ENCODE measurements at regions not wholly inside any gene's neighbourhood (a gene's known extent, or its start where the extent isn't known, plus 50 kb on each side); places are given as distances from the start of the nearest gene placed in this dataset.

GRCh38 chr4:187258651-187259401 is 535.2 kb upstream of the FAT1 start:
- no peak for DNase-seq (ENCODE audit: low spot score)

GRCh38 chr4:187268940-187269339 is 545.3 kb upstream of the FAT1 start:
- H3K27ac ChIP-seq: no peak overlapping the region
- CTCF ChIA-PET: no interaction called here
- peak; percentile 11 for DNase-seq (ENCODE audit: low spot score)
- no peak for TF ChIP-seq CTCF (conservative IDR thresholded peaks at IDR 0.05; ENCODE audit: low read depth)
- POLR2A ChIA-PET (ENCODE audit: low non-redundant PET): no interaction called here

More at GRCh38 chr4:187258651-187259401, 535.2 kb upstream of the FAT1 start:
- ChIA-PET POLR2A (ENCODE audit: low non-redundant PET) (no interaction called here), CTCF (no interaction called here)
- TF ChIP-seq CTCF (conservative IDR thresholded peaks at IDR 0.05; ENCODE audit: low read depth): no peak
- no peak overlapping the region for H3K27ac ChIP-seq

GRCh38 chr4:187270154-187270553 is 546.5 kb upstream of the FAT1 start:
- ChIA-PET CTCF (no interaction called here), POLR2A (ENCODE audit: low non-redundant PET) (no interaction called here)
- no peak for DNase-seq (ENCODE audit: low spot score)

GRCh38 chr4:187271848-187272247 is 548.2 kb upstream of the FAT1 start:
- DNase-seq (ENCODE audit: low spot score): no peak
- ChIA-PET POLR2A (ENCODE audit: low non-redundant PET) (no interaction called here), CTCF (no interaction called here)
- no peak overlapping the region for H3K27ac ChIP-seq
- no peak for TF ChIP-seq CTCF (conservative IDR thresholded peaks at IDR 0.05; ENCODE audit: low read depth)

More at GRCh38 chr4:187270154-187270553, 546.5 kb upstream of the FAT1 start:
- H3K27ac ChIP-seq: no peak overlapping the region
- TF ChIP-seq CTCF (conservative IDR thresholded peaks at IDR 0.05; ENCODE audit: low read depth): no peak

GRCh38 chr4:187274153-187274552 is 550.5 kb upstream of the FAT1 start:
- ChIA-PET CTCF (no interaction called here), POLR2A (ENCODE audit: low non-redundant PET) (no interaction called here)
- no peak overlapping the region for H3K27ac ChIP-seq
- no peak for DNase-seq (ENCODE audit: low spot score)
- TF ChIP-seq CTCF (conservative IDR thresholded peaks at IDR 0.05; ENCODE audit: low read depth): no peak

GRCh38 chr4:187276736-187277408 is 553.2 kb upstream of the FAT1 start:
- H3K27ac ChIP-seq: no peak overlapping the region
- ChIA-PET CTCF (no interaction called here), POLR2A (ENCODE audit: low non-redundant PET) (no interaction called here)
- no peak for DNase-seq (ENCODE audit: low spot score)
- TF ChIP-seq CTCF (conservative IDR thresholded peaks at IDR 0.05; ENCODE audit: low read depth): no peak

Data from RWPE1 (cell line).